Immature natural killer cell (primary cell): ENCODE measurements at regions not wholly inside any gene's neighbourhood (a gene's known extent, or its start where the extent isn't known, plus 50 kb on each side); places are given as distances from the start of the nearest gene placed in this dataset.

Experiments
- DNase-seq, 3 donors: peaks; one replicate each; pipeline ENCODE4 v3.0.0; 2022; ENCODE audit warnings: mixed read lengths in 1 of 3
- H3K27ac Mint-ChIP-seq, 6 donors: one replicate each; pipeline ENCODE4 v1.8.0; 2020; ENCODE audit warnings: mixed read lengths in 6 of 6, mild to moderate bottlenecking in 5 of 6, inconsistent platforms in 4 of 6, moderate library complexity in 3 of 6
- H3K27me3 Mint-ChIP-seq, 3 donors: one replicate each; pipeline ENCODE4 v1.8.0; 2020 to 2021; ENCODE audit warnings: low read depth in 3 of 3, mild to moderate bottlenecking in 3 of 3, mixed read lengths in 3 of 3, moderate library complexity in 3 of 3, inconsistent platforms in 1 of 3
- H3K36me3 Mint-ChIP-seq, 3 donors: one replicate each; pipeline ENCODE4 v1.8.0; 2020; ENCODE audit warnings: mixed read lengths in 3 of 3, inconsistent platforms in 2 of 3, mild to moderate bottlenecking in 2 of 3
- H3K4me1 Mint-ChIP-seq, 2 donors: one replicate each; pipeline ENCODE4 v1.8.0; 2020; ENCODE audit warnings: inconsistent platforms in 2 of 2, mild to moderate bottlenecking in 2 of 2, mixed read lengths in 2 of 2, moderate library complexity in 1 of 2
- H3K4me3 Mint-ChIP-seq, 5 donors: one replicate each; pipeline ENCODE4 v1.8.0; 2020; ENCODE audit warnings: mild to moderate bottlenecking in 5 of 5, mixed read lengths in 5 of 5, inconsistent platforms in 3 of 5, moderate library complexity in 3 of 5
- H3K9me3 Mint-ChIP-seq, 6 donors: one replicate each; pipeline ENCODE4 v1.8.0; 2020; ENCODE audit warnings: mild to moderate bottlenecking in 6 of 6, mixed read lengths in 6 of 6, inconsistent platforms in 4 of 6, moderate library complexity in 3 of 6

DNA sequence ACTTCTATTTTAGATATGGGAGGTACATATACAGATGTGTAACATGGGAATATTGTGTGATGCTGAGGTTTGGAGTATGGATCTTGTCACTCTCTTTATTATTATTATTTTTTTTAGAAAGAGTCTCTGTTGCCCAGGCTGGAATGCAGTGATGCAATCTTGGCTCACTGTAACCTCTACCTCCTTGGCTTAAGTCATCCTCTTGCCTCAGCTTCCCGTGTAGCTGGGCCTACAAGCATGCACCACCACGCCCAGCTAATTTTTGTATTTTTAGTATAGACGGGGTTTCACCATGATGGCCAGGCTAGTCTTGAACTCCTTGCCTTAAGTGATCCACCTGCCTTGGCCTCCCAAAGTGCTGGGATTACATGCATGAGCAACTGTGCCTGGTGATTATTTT is 138.4 kb upstream of the SLC28A3 start:
- H3K9me3 Mint-ChIP-seq, result peaks cover 0 to 7% (median 0%) of the 10 kb centered on the region in 6 donors
- H3K27ac Mint-ChIP-seq, result no peak overlapping the region
- H3K36me3 Mint-ChIP-seq, result no peaks in the 10 kb centered on the region
- no peak for DNase-seq
- peaks cover 2 to 3% (median 2%) of the 10 kb centered on the region in 3 donors for H3K27me3 Mint-ChIP-seq
- H3K4me3 Mint-ChIP-seq, result no peak overlapping the region
- H3K4me1 Mint-ChIP-seq, result no peaks in the 10 kb centered on the region

DNA sequence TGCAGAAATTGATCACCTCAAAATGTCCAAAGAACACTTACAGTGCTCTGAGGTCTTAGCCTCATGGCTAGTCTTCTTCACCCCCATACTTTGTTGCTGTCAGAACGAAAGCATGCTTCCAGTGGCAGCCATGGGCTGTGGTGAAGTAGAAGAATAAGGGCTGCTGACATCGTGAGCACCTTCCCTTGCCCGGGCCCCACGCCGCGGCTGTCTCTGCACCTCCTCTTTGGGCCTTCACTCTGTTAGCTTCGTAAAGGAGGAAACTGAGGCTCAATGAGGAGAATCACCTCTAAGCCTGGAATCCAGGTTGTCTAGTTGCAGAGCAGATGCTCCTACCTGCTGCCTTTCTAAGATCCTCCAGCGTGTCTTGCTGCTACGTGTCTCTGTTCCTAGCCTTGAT is 139.5 kb upstream of the SLC28A3 start:
- Mint-ChIP-seq H3K4me3 (no peak overlapping the region), H3K4me1 (no peaks in the 10 kb centered on the region), H3K27me3 (peaks cover 0 to 3% (median 2%) of the 10 kb centered on the region in 3 donors), H3K27ac (no peak overlapping the region), H3K36me3 (no peaks in the 10 kb centered on the region), H3K9me3 (peaks cover 0 to 7% (median 0%) of the 10 kb centered on the region in 6 donors)
- DNase-seq, result no peak

DNA sequence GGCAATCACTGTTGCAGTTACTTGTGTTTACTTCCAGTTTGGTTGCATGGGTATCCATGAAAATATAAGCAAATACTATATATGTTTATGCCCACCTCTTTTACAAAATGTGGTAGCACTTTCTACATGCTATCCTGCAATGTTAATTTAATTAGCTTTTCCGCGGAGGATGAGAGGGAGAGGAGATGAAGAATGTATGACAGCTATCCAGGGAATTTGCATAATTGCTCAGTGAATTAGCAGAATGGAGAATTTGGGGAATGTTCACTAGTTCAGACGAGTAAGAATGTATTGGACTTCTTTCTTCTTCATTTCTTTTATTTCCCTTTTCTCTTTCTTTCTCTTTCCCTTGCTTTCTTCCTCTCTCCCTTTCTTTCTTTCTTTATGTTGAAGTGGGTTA is 140.7 kb upstream of the SLC28A3 start:
- DNase-seq, result no peak
- no peaks in the 10 kb centered on the region for H3K36me3 Mint-ChIP-seq
- H3K9me3 Mint-ChIP-seq, result peaks cover 0 to 7% (median 0%) of the 10 kb centered on the region in 6 donors
- H3K4me1 Mint-ChIP-seq, result no peaks in the 10 kb centered on the region
- H3K27me3 Mint-ChIP-seq, result peaks cover 0 to 5% (median 2%) of the 10 kb centered on the region in 3 donors
- H3K4me3 Mint-ChIP-seq, result no peak overlapping the region
- H3K27ac Mint-ChIP-seq, result no peak overlapping the region

DNA sequence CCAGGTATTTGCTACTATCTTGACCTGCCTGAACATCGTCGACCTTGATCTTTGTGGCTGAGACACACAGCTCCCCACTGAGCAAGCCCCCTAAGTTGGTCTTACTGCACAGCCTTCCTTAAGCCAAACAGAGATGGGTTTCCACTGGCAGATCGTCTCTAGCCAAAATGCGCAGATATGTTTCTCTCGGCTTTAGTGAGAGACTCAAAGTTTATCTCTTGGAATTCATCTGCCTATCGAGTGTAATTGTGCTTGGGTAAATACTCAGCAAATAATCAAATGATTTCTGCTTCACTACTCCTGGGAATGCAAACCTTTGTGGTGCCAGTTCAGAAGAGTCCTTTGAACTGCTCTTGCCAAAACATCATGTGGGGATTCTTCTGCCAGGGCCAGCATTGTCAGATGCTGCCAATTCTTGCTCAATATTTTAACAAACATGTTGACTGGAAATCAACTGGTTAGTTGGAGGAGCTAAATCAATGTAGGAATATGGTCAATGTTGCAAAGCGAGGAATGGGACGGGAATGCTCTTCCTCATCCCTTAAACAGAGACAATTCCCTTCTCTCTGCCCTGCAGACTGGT is 141.2 kb upstream of the SLC28A3 start:
- Mint-ChIP-seq H3K4me3 (no peak overlapping the region), H3K36me3 (no peaks in the 10 kb centered on the region), H3K27ac (no peak overlapping the region), H3K4me1 (no peaks in the 10 kb centered on the region), H3K27me3 (peaks cover 0 to 5% (median 2%) of the 10 kb centered on the region in 3 donors), H3K9me3 (peaks cover 0 to 5% (median 0%) of the 10 kb centered on the region in 6 donors)
- no peak for DNase-seq

DNA sequence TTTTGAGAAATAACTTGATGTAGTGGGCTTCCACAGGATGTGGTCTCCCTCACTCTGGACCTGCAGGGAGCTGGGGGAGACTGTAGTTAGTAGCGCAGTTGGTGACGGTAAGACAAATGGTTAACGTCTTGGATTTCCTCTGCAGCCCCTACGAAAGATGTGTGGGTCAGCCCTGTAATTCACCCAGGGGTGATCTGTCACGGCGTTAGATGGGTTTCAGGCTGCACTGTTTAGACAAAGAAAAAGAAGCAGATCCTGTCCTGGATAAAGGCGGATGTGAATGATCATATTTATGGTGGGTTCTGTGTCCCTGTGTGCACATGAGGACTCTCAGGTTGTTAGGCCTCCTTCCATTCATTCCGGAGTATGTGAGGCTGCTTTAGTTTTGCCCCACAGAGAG is 142.0 kb upstream of the SLC28A3 start:
- peaks cover 0 to 5% (median 0%) of the 10 kb centered on the region in 6 donors for H3K9me3 Mint-ChIP-seq
- H3K27ac Mint-ChIP-seq, result no peak overlapping the region
- H3K4me3 Mint-ChIP-seq, result no peak overlapping the region
- H3K36me3 Mint-ChIP-seq, result no peaks in the 10 kb centered on the region
- peaks cover 0 to 5% (median 2%) of the 10 kb centered on the region in 3 donors for H3K27me3 Mint-ChIP-seq
- no peaks in the 10 kb centered on the region for H3K4me1 Mint-ChIP-seq
- no peak for DNase-seq

DNA sequence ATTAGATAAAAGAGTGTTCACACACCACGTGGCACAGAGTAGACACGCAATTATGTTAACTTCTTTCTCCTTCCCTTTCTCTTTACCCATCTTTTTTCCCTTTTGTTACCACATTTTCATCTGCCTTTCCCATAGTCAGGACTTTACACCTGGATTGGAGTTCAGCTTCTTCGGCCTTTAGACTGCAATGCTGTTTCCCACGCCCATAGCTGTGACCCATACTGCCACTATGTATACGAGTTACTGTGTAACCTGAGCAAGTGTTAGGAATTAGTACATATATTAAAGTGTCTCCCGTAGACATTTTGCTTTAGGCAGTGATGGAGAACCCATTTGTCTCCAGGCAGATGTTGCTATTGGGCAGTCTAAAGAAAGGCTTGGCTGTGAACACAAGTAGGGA is 143.6 kb upstream of the SLC28A3 start:
- Mint-ChIP-seq H3K4me1 (no peaks in the 10 kb centered on the region), H3K27me3 (peaks cover 2 to 5% (median 2%) of the 10 kb centered on the region in 3 donors), H3K4me3 (no peak overlapping the region), H3K9me3 (peaks cover 0 to 4% (median 0%) of the 10 kb centered on the region in 6 donors), H3K36me3 (no peaks in the 10 kb centered on the region), H3K27ac (no peak overlapping the region)
- DNase-seq, result no peak

DNA sequence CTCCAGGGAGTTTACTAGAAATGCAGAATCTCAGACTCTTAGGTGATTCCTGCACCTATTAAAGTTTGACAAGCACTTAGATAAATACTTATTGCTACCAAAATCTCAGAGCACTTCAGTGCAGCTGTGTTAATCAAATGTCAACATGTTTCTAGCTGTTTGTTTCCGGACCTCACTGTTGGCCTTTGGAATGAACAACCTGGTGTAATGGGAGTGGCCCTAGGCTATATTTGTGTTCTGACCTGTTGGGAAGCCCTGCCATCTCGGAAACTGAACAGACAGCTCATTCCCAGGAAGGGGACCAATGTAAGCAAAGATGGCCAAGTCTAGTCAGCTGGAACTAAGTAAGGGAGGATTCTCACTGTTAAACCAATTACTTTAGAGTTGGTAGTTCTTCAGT is 145.0 kb upstream of the SLC28A3 start:
- no peak for DNase-seq
- H3K27ac Mint-ChIP-seq, result no peak overlapping the region
- no peak overlapping the region for H3K4me3 Mint-ChIP-seq
- H3K9me3 Mint-ChIP-seq, result peaks cover 0 to 4% (median 0%) of the 10 kb centered on the region in 6 donors
- H3K27me3 Mint-ChIP-seq, result peaks cover 2 to 5% (median 2%) of the 10 kb centered on the region in 3 donors
- no peaks in the 10 kb centered on the region for H3K4me1 Mint-ChIP-seq
- H3K36me3 Mint-ChIP-seq, result no peaks in the 10 kb centered on the region

DNA sequence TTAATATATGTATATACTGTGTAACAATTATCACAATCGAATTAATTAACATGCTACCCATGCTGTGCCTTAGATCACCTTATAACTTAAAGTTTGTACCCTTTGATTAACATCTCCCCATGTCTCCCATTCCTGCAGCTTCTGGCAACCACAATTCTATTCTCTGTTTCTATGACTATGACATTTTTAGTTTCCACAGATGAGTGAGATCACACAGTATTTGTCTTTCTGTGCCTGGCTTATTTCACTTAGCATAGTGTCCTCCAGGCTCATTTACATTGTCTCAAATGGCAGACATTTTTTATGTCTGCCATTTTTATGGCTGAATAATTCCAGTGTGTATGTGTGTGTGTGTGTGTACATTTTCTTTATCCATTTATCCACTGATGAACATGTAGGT is 146.1 kb upstream of the SLC28A3 start:
- no peak for DNase-seq
- H3K36me3 Mint-ChIP-seq, result no peaks in the 10 kb centered on the region
- H3K4me1 Mint-ChIP-seq, result no peaks in the 10 kb centered on the region
- H3K27ac Mint-ChIP-seq, result no peak overlapping the region
- H3K4me3 Mint-ChIP-seq, result no peak overlapping the region
- peaks cover 2 to 5% (median 4%) of the 10 kb centered on the region in 3 donors for H3K27me3 Mint-ChIP-seq
- peaks cover 0 to 1% (median 0%) of the 10 kb centered on the region in 6 donors for H3K9me3 Mint-ChIP-seq

DNA sequence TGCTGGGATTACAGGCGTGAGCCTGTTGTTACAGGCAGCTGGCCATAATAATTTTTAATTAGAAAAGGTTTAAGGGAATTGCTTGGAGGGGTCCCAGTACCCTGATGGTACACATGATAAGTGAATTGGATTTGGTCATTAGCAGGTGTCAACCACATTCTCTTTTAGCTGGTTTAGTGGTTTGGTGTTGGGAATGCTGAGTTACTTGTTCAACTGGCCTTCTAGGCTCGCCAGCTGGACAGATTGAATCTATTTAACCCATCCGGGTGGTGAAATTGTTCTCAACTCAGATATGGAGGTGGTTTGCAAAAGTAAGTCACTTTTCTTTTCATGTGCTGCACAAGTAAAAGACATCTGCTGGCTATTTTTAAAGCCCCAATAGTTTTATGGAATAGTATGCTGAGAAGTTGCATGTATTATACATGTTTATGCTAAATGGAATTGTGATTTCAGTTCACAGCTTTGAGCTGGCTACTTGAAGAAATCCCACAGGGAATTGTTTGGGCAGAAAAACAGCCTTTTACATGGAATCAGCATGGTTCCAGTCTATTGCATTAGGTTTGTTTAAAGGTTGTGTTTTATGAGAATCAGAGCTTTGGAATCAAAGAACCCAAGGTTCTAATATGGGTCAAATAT is 149.8 kb upstream of the SLC28A3 start:
- H3K36me3 Mint-ChIP-seq, result no peaks in the 10 kb centered on the region
- peaks cover 0 to 6% (median 2%) of the 10 kb centered on the region in 3 donors for H3K27me3 Mint-ChIP-seq
- no peak overlapping the region for H3K4me3 Mint-ChIP-seq
- no peak overlapping the region for H3K27ac Mint-ChIP-seq
- no peaks in the 10 kb centered on the region for H3K9me3 Mint-ChIP-seq
- no peak for DNase-seq
- H3K4me1 Mint-ChIP-seq, result no peaks in the 10 kb centered on the region

DNA sequence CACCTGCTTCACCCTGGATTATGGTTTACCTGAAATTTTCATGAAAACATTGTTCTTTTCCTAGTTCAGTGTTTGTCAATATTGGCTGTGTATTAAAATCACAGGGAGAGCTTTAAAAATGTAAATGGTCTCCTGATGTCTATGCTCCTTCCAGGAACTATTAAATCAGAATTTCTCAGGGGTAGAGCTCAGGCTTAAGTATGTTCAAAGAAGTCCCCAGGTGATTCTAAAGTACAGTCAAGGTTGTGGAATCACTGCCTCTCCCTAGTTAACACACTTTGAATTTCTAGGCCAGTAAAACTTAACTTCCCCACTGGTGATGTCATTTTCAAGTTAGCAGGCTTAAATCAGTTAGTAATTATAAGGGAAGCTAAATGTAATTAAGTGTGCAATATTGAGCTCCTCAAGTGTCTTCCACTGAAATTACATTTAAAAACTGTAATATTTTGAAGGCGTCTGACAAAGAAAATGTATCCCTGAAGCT is 150.3 kb upstream of the SLC28A3 start:
- H3K36me3 Mint-ChIP-seq, result no peaks in the 10 kb centered on the region
- H3K4me3 Mint-ChIP-seq, result no peak overlapping the region
- no peak for DNase-seq
- H3K27me3 Mint-ChIP-seq, result peaks cover 0 to 6% (median 0%) of the 10 kb centered on the region in 3 donors
- H3K4me1 Mint-ChIP-seq, result no peaks in the 10 kb centered on the region
- no peak overlapping the region for H3K27ac Mint-ChIP-seq
- H3K9me3 Mint-ChIP-seq, result no peaks in the 10 kb centered on the region

DNA sequence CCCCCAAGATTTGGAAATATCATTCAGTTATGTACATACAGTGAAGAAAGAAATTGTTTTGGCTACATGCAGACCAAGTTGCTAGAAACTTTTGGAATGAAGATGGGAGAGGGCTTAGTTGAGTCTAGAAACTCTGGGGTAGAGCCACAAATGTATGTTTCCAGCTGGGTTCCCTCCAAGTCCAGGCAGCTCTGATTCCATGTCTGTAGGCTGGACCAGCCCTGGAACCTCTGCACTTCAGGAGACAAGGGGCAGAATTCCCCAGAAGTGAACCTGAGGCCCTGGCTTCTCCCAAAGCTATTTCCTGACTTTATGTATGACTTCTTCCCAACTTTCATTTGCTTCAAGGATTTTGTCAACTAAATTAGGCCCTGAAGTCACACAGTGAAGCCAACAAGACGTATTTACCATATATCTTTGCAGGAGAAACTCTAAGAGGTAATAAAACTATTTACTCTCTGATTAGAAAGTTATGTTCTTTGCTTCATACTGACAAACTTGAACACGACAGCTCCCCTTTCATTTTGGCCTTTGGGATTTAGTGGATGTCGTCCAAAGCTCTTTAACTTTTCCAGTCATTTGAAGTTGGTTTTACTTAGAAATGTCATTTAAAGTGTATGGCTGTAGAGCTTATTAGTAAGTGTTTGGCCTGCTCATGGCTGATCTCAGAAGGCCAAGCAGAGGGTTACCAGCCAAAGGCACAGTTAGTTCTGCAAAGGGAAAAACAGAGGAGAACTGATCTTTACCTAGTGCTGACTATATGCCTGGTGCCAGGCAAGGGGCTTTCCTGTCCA is 152.0 kb upstream of the SLC28A3 start:
- H3K27me3 Mint-ChIP-seq, result peaks cover 0 to 6% (median 0%) of the 10 kb centered on the region in 3 donors
- no peaks in the 10 kb centered on the region for H3K9me3 Mint-ChIP-seq
- H3K4me1 Mint-ChIP-seq, result no peaks in the 10 kb centered on the region
- no peak overlapping the region for H3K4me3 Mint-ChIP-seq
- DNase-seq, result no peak
- no peak overlapping the region for H3K27ac Mint-ChIP-seq
- H3K36me3 Mint-ChIP-seq, result no peaks in the 10 kb centered on the region

DNA sequence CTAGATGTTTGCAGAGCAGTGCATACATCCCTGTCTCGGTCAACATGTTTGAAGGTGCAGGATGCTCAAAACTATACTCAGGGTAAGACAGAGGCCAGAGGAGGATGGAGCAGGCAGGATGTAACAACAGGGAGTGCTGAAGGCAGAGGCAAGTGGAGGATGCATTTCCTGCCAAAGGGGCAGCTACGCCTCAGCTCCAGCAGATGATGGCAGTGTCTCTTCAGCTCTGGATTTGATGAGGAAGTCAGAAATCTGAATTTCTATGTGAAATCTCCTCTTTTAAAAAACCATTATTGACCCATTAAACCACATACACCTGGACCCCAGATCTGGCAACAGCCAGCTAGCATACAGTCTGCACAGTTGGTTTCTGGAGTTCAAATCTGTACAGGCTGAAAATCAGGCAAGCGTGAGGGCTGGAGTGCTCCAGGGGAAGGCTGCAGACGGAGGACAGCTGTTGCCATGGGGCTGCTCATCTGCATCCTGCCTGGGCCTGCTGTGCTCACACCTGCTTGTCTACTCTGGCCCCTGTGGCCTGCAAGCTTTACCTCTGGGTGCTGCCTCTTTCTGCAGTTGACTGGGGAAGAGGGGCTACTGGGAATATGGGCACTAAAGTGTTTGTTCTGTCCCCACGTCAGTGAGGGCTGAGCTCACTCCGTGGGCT is 152.9 kb upstream of the SLC28A3 start:
- Mint-ChIP-seq H3K36me3 (no peaks in the 10 kb centered on the region), H3K27me3 (peaks cover 0 to 6% (median 0%) of the 10 kb centered on the region in 3 donors), H3K27ac (no peak overlapping the region), H3K9me3 (no peaks in the 10 kb centered on the region), H3K4me1 (no peaks in the 10 kb centered on the region), H3K4me3 (no peak overlapping the region)
- DNase-seq, result no peak

DNA sequence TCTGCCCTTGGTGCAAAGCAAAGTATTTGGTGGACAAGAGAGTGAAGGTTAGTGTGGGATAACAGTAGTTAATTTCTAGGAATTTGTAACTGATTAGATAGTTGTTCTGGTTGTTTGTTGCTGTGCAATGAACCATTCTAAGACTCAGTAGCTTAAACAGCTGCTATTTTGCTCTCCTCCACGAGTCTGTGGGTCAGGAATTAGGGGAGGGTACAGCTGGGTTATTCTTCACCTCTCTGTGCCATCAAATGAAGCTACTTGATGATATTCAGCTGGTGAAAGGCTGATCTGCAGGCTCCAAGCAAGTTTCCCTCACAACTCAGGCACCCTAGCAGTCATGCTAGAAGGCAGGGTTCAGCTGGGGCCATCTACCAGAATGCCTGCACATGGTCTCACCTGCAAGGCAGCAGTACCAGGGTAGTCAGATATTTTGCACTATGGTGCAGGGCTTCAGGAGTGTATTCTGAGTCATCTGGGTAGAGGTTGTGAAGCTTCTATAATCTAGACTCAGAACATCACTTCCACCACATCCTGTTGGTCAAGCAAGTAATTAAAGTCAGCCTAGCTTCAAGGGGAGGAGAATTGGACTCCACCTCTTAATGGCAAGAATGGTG is 159.5 kb upstream of the SLC28A3 start:
- peaks cover 0 to 2% (median 0%) of the 10 kb centered on the region in 3 donors for H3K27me3 Mint-ChIP-seq
- no peak overlapping the region for H3K27ac Mint-ChIP-seq
- H3K4me1 Mint-ChIP-seq, result peaks cover 9 to 12% of the 10 kb centered on the region in 2 donors
- no peaks in the 10 kb centered on the region for H3K36me3 Mint-ChIP-seq
- H3K9me3 Mint-ChIP-seq, result peaks cover 0 to 2% (median 0%) of the 10 kb centered on the region in 6 donors
- DNase-seq, result no peak
- no peak overlapping the region for H3K4me3 Mint-ChIP-seq
